ENCODE measurements at regions not wholly inside any gene's neighbourhood (a gene's known extent, or its start where the extent isn't known, plus 50 kb on each side); places are given as distances from the start of the nearest gene placed in this dataset.

- H3K4me1 ChIP-seq (ENCODE audit: insufficient read depth, insufficient read length), result no peaks in the 10 kb centered on the region
- no peaks in the 10 kb centered on the region for H3K9me3 ChIP-seq (ENCODE audit: insufficient read depth, low read length)
- H3K27me3 ChIP-seq (ENCODE audit: insufficient read depth, insufficient read length), result no peaks in the 10 kb centered on the region
- no peaks in the 10 kb centered on the region for H3K36me3 ChIP-seq (ENCODE audit: insufficient read depth, insufficient read length, low read length)
- H3K9ac ChIP-seq (ENCODE audit: insufficient read length, low read depth), result no peak overlapping the region
- TF ChIP-seq ZNF274 (IDR thresholded peaks at IDR 0.05; ENCODE audit: low read depth, low read length) (no peak), SUZ12 (IDR thresholded peaks at IDR 0.05; ENCODE audit: extremely low read depth, insufficient read depth, insufficient read length) (no peak), YY1 (IDR thresholded peaks at IDR 0.05; ENCODE audit: insufficient read depth, insufficient read length) (no peak)
- no peak for DNase-seq (ENCODE audit: low read depth, low spot score)
- no peak overlapping the region for H3K4me3 ChIP-seq (ENCODE audit: insufficient read length, low read depth)
Measured at GRCh38 chr14:95796788-95797187, 79.8 kb upstream of the TUNAR start.

GRCh38 chr14:95787941-95788340, 74.0 kb upstream of the TCL1A start:
- Histone ChIP-seq H3K9ac (ENCODE audit: insufficient read length, low read depth) (no peak overlapping the region), H3K9me3 (ENCODE audit: insufficient read depth, low read length) (no peaks in the 10 kb centered on the region), H3K36me3 (ENCODE audit: insufficient read depth, insufficient read length, low read length) (no peaks in the 10 kb centered on the region), H3K27me3 (ENCODE audit: insufficient read depth, insufficient read length) (no peaks in the 10 kb centered on the region), H3K4me3 (ENCODE audit: insufficient read length, low read depth) (no peak overlapping the region), H3K4me1 (ENCODE audit: insufficient read depth, insufficient read length) (no peaks in the 10 kb centered on the region)
- TF ChIP-seq SUZ12 (IDR thresholded peaks at IDR 0.05; ENCODE audit: extremely low read depth, insufficient read depth, insufficient read length) (no peak), ZNF274 (IDR thresholded peaks at IDR 0.05; ENCODE audit: low read depth, low read length) (no peak), YY1 (IDR thresholded peaks at IDR 0.05; ENCODE audit: insufficient read depth, insufficient read length) (no peak)
- no peak for DNase-seq (ENCODE audit: low read depth, low spot score)

- Histone ChIP-seq H3K27me3 (ENCODE audit: insufficient read depth, insufficient read length) (no peaks in the 10 kb centered on the region), H3K4me3 (ENCODE audit: insufficient read length, low read depth) (no peak overlapping the region), H3K4me1 (ENCODE audit: insufficient read depth, insufficient read length) (no peaks in the 10 kb centered on the region), H3K9ac (ENCODE audit: insufficient read length, low read depth) (no peak overlapping the region), H3K9me3 (ENCODE audit: insufficient read depth, low read length) (no peaks in the 10 kb centered on the region), H3K36me3 (ENCODE audit: insufficient read depth, insufficient read length, low read length) (no peaks in the 10 kb centered on the region)
- TF ChIP-seq ZNF274 (IDR thresholded peaks at IDR 0.05; ENCODE audit: low read depth, low read length), result no peak
- TF ChIP-seq SUZ12 (IDR thresholded peaks at IDR 0.05; ENCODE audit: extremely low read depth, insufficient read depth, insufficient read length), result no peak
- no peak for TF ChIP-seq YY1 (IDR thresholded peaks at IDR 0.05; ENCODE audit: insufficient read depth, insufficient read length)
- no peak for DNase-seq (ENCODE audit: low read depth, low spot score)
Measured at GRCh38 chr14:95786566-95786965, 72.6 kb upstream of the TCL1A start.

- no peaks in the 10 kb centered on the region for H3K36me3 ChIP-seq (ENCODE audit: insufficient read depth, insufficient read length, low read length)
- peak; percentile 9 for DNase-seq (ENCODE audit: low read depth, low spot score)
Measured at GRCh38 chr14:95784137-95784536, 70.2 kb upstream of the TCL1A start.

GRCh38 chr14:95776798-95777534, 63.0 kb upstream of the TCL1A start:
- Histone ChIP-seq H3K4me1 (ENCODE audit: insufficient read depth, insufficient read length) (peaks cover 2% of the 10 kb centered on the region), H3K9ac (ENCODE audit: insufficient read length, low read depth) (no peak overlapping the region), H3K27me3 (ENCODE audit: insufficient read depth, insufficient read length) (peaks cover 4% of the 10 kb centered on the region), H3K4me3 (ENCODE audit: insufficient read length, low read depth) (no peak overlapping the region), H3K9me3 (ENCODE audit: insufficient read depth, low read length) (no peaks in the 10 kb centered on the region), H3K36me3 (ENCODE audit: insufficient read depth, insufficient read length, low read length) (no peaks in the 10 kb centered on the region)
- TF ChIP-seq YY1 (IDR thresholded peaks at IDR 0.05; ENCODE audit: insufficient read depth, insufficient read length) (no peak), SUZ12 (IDR thresholded peaks at IDR 0.05; ENCODE audit: extremely low read depth, insufficient read depth, insufficient read length) (no peak), ZNF274 (IDR thresholded peaks at IDR 0.05; ENCODE audit: low read depth, low read length) (no peak)
- DNase-seq (ENCODE audit: low read depth, low spot score), result no peak

More at GRCh38 chr14:95784137-95784536, 70.2 kb upstream of the TCL1A start:
- H3K27me3 ChIP-seq (ENCODE audit: insufficient read depth, insufficient read length), result no peaks in the 10 kb centered on the region
- H3K4me1 ChIP-seq (ENCODE audit: insufficient read depth, insufficient read length), result no peaks in the 10 kb centered on the region
- no peaks in the 10 kb centered on the region for H3K9me3 ChIP-seq (ENCODE audit: insufficient read depth, low read length)
- TF ChIP-seq YY1 (IDR thresholded peaks at IDR 0.05; ENCODE audit: insufficient read depth, insufficient read length), result no peak
- no peak for TF ChIP-seq ZNF274 (IDR thresholded peaks at IDR 0.05; ENCODE audit: low read depth, low read length)
- TF ChIP-seq SUZ12 (IDR thresholded peaks at IDR 0.05; ENCODE audit: extremely low read depth, insufficient read depth, insufficient read length), result no peak
- H3K9ac ChIP-seq (ENCODE audit: insufficient read length, low read depth), result no peak overlapping the region
- H3K4me3 ChIP-seq (ENCODE audit: insufficient read length, low read depth), result no peak overlapping the region

- Histone ChIP-seq H3K4me3 (ENCODE audit: insufficient read length, low read depth) (no peak overlapping the region), H3K9me3 (ENCODE audit: insufficient read depth, low read length) (no peaks in the 10 kb centered on the region), H3K4me1 (ENCODE audit: insufficient read depth, insufficient read length) (peaks cover 2% of the 10 kb centered on the region), H3K36me3 (ENCODE audit: insufficient read depth, insufficient read length, low read length) (no peaks in the 10 kb centered on the region), H3K27me3 (ENCODE audit: insufficient read depth, insufficient read length) (peaks cover 4% of the 10 kb centered on the region), H3K9ac (ENCODE audit: insufficient read length, low read depth) (no peak overlapping the region)
- peak; percentile 30 for DNase-seq (ENCODE audit: low read depth, low spot score)
- TF ChIP-seq ZNF274 (IDR thresholded peaks at IDR 0.05; ENCODE audit: low read depth, low read length), result no peak
- no peak for TF ChIP-seq SUZ12 (IDR thresholded peaks at IDR 0.05; ENCODE audit: extremely low read depth, insufficient read depth, insufficient read length)
- no peak for TF ChIP-seq YY1 (IDR thresholded peaks at IDR 0.05; ENCODE audit: insufficient read depth, insufficient read length)
Measured at GRCh38 chr14:95774265-95775160, 60.6 kb upstream of the TCL1A start.

- Histone ChIP-seq H3K9me3 (ENCODE audit: insufficient read depth, low read length) (no peaks in the 10 kb centered on the region), H3K4me1 (ENCODE audit: insufficient read depth, insufficient read length) (no peaks in the 10 kb centered on the region), H3K36me3 (ENCODE audit: insufficient read depth, insufficient read length, low read length) (no peaks in the 10 kb centered on the region), H3K9ac (ENCODE audit: insufficient read length, low read depth) (no peak overlapping the region), H3K27me3 (ENCODE audit: insufficient read depth, insufficient read length) (peaks cover 4% of the 10 kb centered on the region), H3K4me3 (ENCODE audit: insufficient read length, low read depth) (no peak overlapping the region)
- DNase-seq (ENCODE audit: low read depth, low spot score), result no peak
- TF ChIP-seq ZNF274 (IDR thresholded peaks at IDR 0.05; ENCODE audit: low read depth, low read length) (no peak), YY1 (IDR thresholded peaks at IDR 0.05; ENCODE audit: insufficient read depth, insufficient read length) (no peak), SUZ12 (IDR thresholded peaks at IDR 0.05; ENCODE audit: extremely low read depth, insufficient read depth, insufficient read length) (no peak)
Measured at GRCh38 chr14:95770777-95771176, 56.9 kb upstream of the TCL1A start.

Measured in NT2/D1 (cell line).